HS-27A (cell line): ENCODE measurements at regions not wholly inside any gene's neighbourhood (a gene's known extent, or its start where the extent isn't known, plus 50 kb on each side); places are given as distances from the start of the nearest gene placed in this dataset.

ENCODE experiments used
- DNase-seq: peaks from one replicate; pipeline ENCODE4 v3.0.0-alpha.2; 2012; ENCODE audit warnings: low read depth, missing footprints

- DNase-seq = no peak
These were observed 92.3 kb upstream of the PKDCC start for GRCh38 chr2:41955316-41956043.

GRCh38 chr2:41957431-41957830 is 90.4 kb upstream of the PKDCC start:
- no peak for DNase-seq

- DNase-seq = no peak
These were observed 89.6 kb upstream of the PKDCC start for GRCh38 chr2:41958251-41958650.

GRCh38 chr2:41958775-41959174 is 89.0 kb upstream of the PKDCC start:
- no peak for DNase-seq

- no peak for DNase-seq
These were observed 88.1 kb upstream of the PKDCC start for GRCh38 chr2:41959760-41960159.

GRCh38 chr2:41962922-41963622 is 84.7 kb upstream of the PKDCC start:
- DNase-seq = no peak

GRCh38 chr2:41963661-41964525 is 83.9 kb upstream of the PKDCC start:
- no peak for DNase-seq

GRCh38 chr2:41965173-41965908 is 82.5 kb upstream of the PKDCC start:
- DNase-seq = no peak

GRCh38 chr2:41965909-41966295 is 81.9 kb upstream of the PKDCC start:
- no peak for DNase-seq

GRCh38 chr2:41966431-41966893 is 81.4 kb upstream of the PKDCC start:
- peak; percentile 84 for DNase-seq

- no peak for DNase-seq
These were observed 80.9 kb upstream of the PKDCC start for GRCh38 chr2:41966920-41967319.

- no peak for DNase-seq
These were observed 80.2 kb upstream of the PKDCC start for GRCh38 chr2:41967476-41968181.

GRCh38 chr2:41968182-41968578 is 79.6 kb upstream of the PKDCC start:
- no peak for DNase-seq

- no peak for DNase-seq
These were observed 76.7 kb upstream of the PKDCC start for GRCh38 chr2:41970988-41971660.

- DNase-seq = no peak
These were observed 75.6 kb upstream of the PKDCC start for GRCh38 chr2:41972179-41972578.

- DNase-seq = no peak
These were observed 75.0 kb upstream of the PKDCC start for GRCh38 chr2:41972819-41973218.

GRCh38 chr2:41973871-41974270 is 74.0 kb upstream of the PKDCC start:
- DNase-seq = no peak

- DNase-seq = no peak
These were observed 66.4 kb upstream of the PKDCC start for GRCh38 chr2:41981417-41981816.

GRCh38 chr2:41985573-41986095 is 62.2 kb upstream of the PKDCC start:
- no peak for DNase-seq

- DNase-seq = no peak
These were observed 58.2 kb upstream of the PKDCC start for GRCh38 chr2:41989501-41990180.
